Stomach (tissue), 4 donors: ENCODE measurements at regions not wholly inside any gene's neighbourhood (a gene's known extent, or its start where the extent isn't known, plus 50 kb on each side); places are given as distances from the start of the nearest gene placed in this dataset.

ENCODE experiments used
- EP300 ChIP-seq: sonication (generic); formaldehyde crosslinking; IDR thresholded peaks from one replicate; pipeline ENCODE4 v1.6.1; 2017; ENCODE audit warnings: antibody characterized with exemption
- POLR2A ChIP-seq, 4 donors: fragments of 450-650 bp; IDR thresholded peaks; one replicate each; pipeline ENCODE4 v1.6.1; 2016; ENCODE audit warnings: antibody characterized with exemption in 4 of 4, control low read depth in 2 of 4, mild to moderate bottlenecking in 1 of 4, moderate library complexity in 1 of 4
- POLR2AphosphoS5 ChIP-seq, 3 donors: sonication (generic); formaldehyde crosslinking; IDR thresholded peaks; one replicate each; pipeline ENCODE4 v1.6.1; 2016; ENCODE audit warnings: antibody characterized with exemption in 3 of 3
- TF ChIP-seq, protein P1 (sequence below), 7 experiments: fragments of 450-650 bp in 4 of 7; fragments of 200-600 bp in 3 of 7; sonication (generic) in 3 of 7; IDR thresholded peaks; one replicate each; pipeline ENCODE4 v1.5.1; 2016 to 2019; ENCODE audit warnings: antibody characterized with exemption in 7 of 7, control low read depth in 2 of 7, mild to moderate bottlenecking in 1 of 7

DNA sequence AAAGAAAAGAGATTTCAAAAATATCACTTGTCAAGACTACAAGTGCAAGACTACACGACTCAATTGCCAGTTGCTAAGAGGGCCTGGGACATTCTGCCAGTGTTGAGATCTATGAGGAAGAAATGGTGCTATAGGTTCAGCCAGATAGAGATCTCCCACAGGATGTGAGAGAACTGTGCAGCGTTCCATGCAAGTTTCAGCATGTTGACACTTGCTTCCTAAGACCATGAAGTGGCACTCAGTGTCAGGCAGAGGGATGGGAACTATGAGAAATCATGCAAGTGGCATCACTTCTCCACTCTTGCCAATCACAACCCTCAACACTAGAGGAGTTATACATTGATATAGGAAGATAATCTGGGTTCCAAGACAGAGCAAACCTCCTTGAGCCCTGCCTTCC is 210.3 kb downstream of the CHRM2 start:
- TF ChIP-seq, protein P1, sequence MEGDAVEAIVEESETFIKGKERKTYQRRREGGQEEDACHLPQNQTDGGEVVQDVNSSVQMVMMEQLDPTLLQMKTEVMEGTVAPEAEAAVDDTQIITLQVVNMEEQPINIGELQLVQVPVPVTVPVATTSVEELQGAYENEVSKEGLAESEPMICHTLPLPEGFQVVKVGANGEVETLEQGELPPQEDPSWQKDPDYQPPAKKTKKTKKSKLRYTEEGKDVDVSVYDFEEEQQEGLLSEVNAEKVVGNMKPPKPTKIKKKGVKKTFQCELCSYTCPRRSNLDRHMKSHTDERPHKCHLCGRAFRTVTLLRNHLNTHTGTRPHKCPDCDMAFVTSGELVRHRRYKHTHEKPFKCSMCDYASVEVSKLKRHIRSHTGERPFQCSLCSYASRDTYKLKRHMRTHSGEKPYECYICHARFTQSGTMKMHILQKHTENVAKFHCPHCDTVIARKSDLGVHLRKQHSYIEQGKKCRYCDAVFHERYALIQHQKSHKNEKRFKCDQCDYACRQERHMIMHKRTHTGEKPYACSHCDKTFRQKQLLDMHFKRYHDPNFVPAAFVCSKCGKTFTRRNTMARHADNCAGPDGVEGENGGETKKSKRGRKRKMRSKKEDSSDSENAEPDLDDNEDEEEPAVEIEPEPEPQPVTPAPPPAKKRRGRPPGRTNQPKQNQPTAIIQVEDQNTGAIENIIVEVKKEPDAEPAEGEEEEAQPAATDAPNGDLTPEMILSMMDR (IDR thresholded peaks at IDR 0.05), result no peak
- no peak for TF ChIP-seq EP300
- no peak for TF ChIP-seq POLR2AphosphoS5 (IDR thresholded peaks at IDR 0.05)
- TF ChIP-seq POLR2A (IDR thresholded peaks at IDR 0.05), result no peak
